HT-29 (cell line): ENCODE measurements at regions not wholly inside any gene's neighbourhood (a gene's known extent, or its start where the extent isn't known, plus 50 kb on each side); places are given as distances from the start of the nearest gene placed in this dataset.
"Not testable (repeated sequence)": the region's sequence is repeated elsewhere in the genome, so short reads cannot be mapped to it uniquely, and the experiment has no call there.

Experiments used
- DNase-seq: peaks from one replicate; pipeline ENCODE4 v3.0.0-alpha.2; 2015; ENCODE audit warnings: low spot score

GRCh38 chr21:27534206-27534605 lies 567.3 kb upstream of the ADAMTS5 start:
- no peak for DNase-seq

DNA sequence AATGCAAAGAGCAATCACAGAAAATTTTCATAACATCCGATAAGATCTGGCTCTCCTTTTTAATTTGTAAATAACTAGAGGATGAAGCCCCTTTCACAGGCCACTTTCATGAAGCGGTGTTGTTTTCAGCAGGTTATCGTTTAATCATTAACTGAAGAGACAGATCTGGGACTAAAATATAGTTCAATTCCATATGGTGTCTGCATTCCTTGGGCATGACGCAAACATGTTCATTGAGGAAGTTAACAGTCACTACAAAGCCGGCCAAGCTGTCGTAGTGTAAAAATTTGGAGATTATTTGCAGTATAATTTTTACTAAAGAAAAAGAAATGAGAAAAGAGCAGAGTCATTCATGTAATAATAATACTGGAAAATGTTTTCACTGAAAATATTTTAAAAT lies 565.2 kb upstream of the ADAMTS5 start:
- peak; percentile 72 for DNase-seq

GRCh38 chr21:27528697-27529096 lies 561.8 kb upstream of the ADAMTS5 start:
- DNase-seq: no peak

GRCh38 chr21:27526451-27526850 lies 559.6 kb upstream of the ADAMTS5 start:
- no peak for DNase-seq

DNA sequence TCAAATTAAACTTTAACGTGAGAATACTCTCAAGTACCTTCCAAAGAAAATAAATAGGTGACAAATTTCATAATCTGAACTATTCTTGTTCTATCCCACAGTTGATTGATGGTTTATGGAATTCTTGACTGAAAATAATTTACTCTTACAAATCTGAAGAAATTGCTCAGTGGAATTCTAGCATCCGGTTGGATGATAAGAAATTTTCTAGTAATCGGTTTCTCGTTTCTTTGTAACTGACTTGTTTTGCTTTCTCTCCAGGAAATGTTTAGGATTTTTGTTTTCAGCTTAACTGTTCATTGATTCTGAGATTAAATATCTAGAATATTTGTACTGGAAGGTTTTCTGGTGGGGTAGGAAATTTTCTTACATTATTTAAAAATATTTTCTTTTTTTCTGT lies 558.9 kb upstream of the ADAMTS5 start:
- DNase-seq: no peak

DNA sequence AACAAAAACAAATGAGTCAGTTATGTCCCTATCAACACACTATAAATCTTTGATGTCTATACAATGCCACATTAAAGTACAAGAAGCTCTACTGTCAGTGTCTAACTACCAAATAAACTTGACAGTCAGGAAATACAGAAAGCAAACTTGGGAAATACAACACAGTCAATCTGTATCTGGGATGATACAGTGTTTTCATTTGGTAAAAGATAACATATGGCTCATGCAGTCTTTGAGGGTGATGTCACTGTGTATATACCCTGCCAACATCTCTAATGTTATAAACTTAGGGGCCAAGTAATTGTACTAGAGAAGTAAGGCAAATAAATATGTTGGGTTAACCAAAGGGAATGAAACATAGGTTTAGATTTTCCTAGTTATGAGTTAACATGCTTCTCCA lies 552.5 kb upstream of the ADAMTS5 start:
- no peak for DNase-seq

DNA sequence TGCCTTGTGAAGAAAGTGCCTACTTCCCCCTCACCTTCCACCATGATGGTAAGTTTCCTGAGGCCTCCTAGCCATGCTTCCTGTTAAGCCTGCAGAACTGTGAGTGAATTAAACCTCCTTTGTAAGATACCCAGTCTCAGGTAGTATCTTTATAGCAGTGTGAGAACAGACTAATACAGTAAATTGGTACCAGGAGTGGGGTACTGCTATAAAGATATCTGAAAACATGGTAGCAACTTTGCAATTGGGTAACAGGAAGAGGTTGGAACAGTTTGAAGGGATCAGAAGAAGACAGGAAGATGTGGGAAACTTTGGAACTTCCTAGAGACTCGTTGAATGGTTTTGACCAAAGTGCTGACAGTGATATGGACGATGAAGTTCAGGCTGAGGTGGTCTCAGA lies 550.3 kb upstream of the ADAMTS5 start:
- DNase-seq: not testable (repeated sequence)

- no peak for DNase-seq
These were observed 548.8 kb upstream of the ADAMTS5 start for GRCh38 chr21:27515676-27516075.

DNA sequence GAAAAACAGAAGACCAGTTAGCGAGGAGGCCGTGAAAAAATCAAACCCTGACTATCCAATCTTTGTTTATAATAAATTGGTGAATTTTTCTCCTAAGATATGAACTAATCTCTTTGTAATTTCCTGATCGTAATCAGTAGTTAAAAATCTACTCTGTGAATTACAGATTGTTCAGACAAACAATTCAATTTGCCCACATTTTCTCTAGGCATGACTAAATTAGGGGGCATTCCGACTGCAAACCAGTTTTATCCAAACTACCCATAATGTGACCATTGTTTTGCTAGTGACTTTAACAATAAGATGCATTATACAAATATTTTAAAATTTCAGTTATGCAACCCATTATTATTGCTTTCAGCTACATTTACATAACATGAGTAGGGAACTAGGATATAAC lies 546.9 kb upstream of the ADAMTS5 start:
- no peak for DNase-seq

DNA sequence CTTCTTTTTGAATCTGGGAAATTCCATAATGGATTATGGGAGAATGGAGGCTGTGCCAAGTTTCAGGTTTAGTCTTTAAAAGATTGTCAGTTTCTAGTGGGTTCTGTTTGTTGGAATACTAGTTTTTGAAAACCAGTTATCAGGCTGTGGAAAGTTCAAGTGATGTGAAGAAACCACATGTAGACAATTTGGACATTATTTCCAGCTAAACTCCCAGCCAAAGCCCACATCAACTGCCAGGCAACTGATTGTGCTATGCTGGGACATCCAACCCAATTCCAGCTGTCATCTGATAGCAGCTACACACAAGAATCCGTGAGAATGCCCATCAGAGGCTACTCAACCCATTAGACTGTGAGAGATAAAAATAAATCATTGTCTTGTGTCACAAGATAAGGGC lies 546.1 kb upstream of the ADAMTS5 start:
- DNase-seq: no peak

DNA sequence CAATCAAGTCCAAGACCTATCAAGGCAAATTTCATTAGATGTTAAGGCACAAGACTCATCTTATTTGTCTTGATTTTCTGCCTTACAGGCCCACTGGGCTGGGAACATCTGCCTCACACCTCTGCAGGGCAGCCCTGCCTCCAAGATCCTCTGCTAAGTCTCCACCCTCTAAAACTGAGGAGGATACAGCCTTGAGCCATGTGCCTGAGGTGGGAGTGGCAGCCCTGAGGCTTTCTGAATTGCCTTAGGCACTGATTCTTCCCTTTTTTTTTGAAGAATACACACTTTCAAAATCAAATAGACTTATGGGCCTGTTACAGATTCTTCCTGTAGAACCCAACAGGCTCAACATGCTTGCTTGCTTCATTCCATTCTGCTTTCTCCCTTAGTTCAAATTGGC lies 544.3 kb upstream of the ADAMTS5 start:
- DNase-seq: no peak

DNA sequence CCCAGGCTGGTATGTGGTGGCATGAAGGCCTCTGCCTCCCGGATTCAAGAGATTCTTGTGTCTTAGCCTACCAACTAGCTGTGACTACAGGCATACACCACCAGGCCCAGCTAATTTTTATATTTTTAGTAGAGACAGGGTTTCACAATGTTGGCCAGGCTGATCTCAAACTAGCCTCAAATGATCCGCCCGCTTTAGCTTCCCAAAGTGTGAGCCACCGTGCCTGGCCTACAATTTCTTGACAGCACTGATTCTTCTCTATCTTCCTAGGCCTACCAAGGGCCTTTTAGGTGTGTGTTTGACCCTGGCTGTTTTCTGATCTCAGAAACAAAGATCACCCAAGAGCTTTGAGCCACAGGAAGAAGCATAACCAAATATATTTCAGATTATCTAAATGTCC lies 540.8 kb upstream of the ADAMTS5 start:
- DNase-seq: no peak

GRCh38 chr21:27505516-27505915 lies 538.6 kb upstream of the ADAMTS5 start:
- no peak for DNase-seq

GRCh38 chr21:27502801-27503200 lies 535.9 kb upstream of the ADAMTS5 start:
- DNase-seq: no peak

DNA sequence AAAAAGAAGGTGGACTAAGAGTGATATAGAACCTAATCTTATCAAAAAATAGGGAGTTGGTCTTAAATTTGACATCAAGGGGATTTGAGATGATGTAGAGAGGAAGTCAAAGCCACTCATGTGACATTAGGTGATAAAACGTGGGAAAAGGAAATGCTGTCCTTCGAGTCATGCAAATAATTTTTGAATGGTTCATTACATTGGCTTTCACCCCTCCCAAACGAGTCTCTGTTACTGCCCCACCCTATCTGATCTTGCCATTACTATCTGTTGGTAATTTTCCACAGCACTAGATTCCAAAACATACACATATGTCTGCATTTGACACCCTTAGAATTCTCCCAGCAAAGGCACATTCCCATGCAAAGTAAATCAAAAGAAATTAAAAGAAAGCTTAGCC lies 531.1 kb upstream of the ADAMTS5 start:
- DNase-seq: no peak

DNA sequence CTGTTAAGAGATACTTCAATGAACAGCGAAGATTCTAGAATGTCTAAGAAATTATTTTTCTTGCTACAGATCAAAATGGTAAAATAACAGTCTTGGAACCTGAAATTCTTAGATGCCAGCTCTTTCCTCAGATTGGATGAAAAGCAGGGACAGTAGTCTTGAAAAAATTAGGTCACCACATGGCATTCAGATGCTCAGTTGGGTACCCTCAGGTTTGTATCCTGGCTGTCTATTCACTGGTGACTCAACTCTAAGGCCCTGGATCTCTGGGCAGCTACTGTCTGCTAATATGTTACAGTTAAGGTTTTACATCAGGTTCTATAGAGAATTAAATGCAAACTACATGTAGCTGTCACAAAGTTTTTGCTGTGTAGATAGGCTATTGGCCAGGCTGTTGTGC lies 528.9 kb upstream of the ADAMTS5 start:
- no peak for DNase-seq

DNA sequence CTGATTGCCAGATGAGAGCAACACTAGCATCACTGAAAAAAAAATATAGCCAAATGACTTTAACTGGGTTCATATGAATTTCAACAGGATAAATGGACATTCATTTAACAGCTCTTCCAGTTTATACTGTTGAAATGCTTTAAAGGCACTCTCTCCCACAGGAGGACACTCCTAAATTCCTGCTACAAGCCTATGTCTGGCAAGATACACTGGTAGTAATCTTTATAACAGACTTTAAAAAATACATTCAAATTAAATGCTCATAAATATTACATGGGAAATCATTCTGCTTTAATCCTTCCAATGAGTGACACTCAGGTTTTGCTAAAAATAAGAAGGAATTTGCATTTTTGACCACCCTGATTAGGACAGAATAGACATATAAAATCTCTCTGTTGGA lies 526.7 kb upstream of the ADAMTS5 start:
- no peak for DNase-seq

DNA sequence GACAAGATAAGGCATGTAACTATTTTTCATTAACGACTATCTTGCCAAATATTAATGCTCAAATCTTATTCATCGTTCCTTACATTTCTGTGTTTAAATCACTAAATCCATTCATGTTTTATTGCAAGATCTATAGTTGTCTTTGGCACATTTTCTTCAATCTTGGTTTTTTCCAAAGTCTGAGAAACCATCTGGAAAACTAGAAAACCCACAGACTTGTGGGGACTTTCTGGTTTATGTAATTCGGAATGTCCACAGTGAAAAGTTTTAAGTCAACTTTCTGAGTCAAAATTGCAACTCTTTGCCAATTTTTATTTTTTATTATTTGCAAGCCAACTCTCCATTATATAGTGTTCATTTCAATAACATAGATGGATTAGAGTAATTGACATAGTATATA lies 520.8 kb upstream of the ADAMTS5 start:
- DNase-seq: no peak

GRCh38 chr21:27480841-27481261 lies 514.0 kb upstream of the ADAMTS5 start:
- peak; percentile 2 for DNase-seq

GRCh38 chr21:27477296-27477695 lies 510.4 kb upstream of the ADAMTS5 start:
- DNase-seq: no peak

- no peak for DNase-seq
These were observed 509.8 kb upstream of the ADAMTS5 start for GRCh38 chr21:27476696-27477095.

GRCh38 chr21:27475363-27475955 lies 508.6 kb upstream of the ADAMTS5 start:
- no peak for DNase-seq

GRCh38 chr21:27467366-27467765 lies 500.5 kb upstream of the ADAMTS5 start:
- DNase-seq: no peak

GRCh38 chr21:27466140-27466539 lies 499.3 kb upstream of the ADAMTS5 start:
- DNase-seq: no peak
